ENCODE measurements at regions not wholly inside any gene's neighbourhood (a gene's known extent, or its start where the extent isn't known, plus 50 kb on each side); places are given as distances from the start of the nearest gene placed in this dataset.

DNA sequence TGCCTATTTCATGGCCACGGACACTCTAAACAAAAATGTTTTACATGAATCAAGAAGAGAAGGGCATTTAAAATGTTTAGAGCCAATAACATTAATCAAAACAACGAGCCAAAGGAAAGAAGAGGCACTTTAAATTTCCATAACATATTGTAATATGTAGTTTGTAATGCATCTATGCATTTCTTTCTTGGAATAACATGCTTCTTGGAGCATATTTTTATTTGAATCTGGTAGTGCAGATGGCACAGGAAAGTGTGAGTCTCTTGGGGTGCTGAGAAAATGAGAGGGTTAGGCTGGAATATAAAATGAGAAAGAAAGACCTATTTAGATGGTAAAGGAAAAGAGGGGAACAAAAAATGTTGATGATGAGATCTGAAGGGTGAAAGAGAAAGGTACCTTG is 305.4 kb downstream of the BTBD3 start:
- Histone ChIP-seq H3K36me3 (no peaks in the 10 kb centered on the region), H3K9me3 (no peaks in the 10 kb centered on the region), H3K27me3 (replicated peaks in 1 of 7) (no peaks in the 10 kb centered on the region), H3K4me1 (no peaks in the 10 kb centered on the region), H3K27ac (no peak overlapping the region), H3K4me3 (no peak overlapping the region)
- intact Hi-C loops (cut with DNase I; ENCODE audit: low total_unique reads) = no loop called here
- WGBS, 5 donors = 53 to 70% (median 64%) methylated on average over 2 of the region's 2 CpGs
- no peak for DNase-seq
- TF ChIP-seq POLR2AphosphoS5 (IDR thresholded peaks at IDR 0.05) = no peak
- TF ChIP-seq, protein P1, sequence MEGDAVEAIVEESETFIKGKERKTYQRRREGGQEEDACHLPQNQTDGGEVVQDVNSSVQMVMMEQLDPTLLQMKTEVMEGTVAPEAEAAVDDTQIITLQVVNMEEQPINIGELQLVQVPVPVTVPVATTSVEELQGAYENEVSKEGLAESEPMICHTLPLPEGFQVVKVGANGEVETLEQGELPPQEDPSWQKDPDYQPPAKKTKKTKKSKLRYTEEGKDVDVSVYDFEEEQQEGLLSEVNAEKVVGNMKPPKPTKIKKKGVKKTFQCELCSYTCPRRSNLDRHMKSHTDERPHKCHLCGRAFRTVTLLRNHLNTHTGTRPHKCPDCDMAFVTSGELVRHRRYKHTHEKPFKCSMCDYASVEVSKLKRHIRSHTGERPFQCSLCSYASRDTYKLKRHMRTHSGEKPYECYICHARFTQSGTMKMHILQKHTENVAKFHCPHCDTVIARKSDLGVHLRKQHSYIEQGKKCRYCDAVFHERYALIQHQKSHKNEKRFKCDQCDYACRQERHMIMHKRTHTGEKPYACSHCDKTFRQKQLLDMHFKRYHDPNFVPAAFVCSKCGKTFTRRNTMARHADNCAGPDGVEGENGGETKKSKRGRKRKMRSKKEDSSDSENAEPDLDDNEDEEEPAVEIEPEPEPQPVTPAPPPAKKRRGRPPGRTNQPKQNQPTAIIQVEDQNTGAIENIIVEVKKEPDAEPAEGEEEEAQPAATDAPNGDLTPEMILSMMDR (IDR thresholded peaks at IDR 0.05 in 8 of 11, conservative IDR thresholded peaks at IDR 0.05 in 3 of 11) = no peak
- TF ChIP-seq POLR2A (IDR thresholded peaks at IDR 0.05) = no peak

DNA sequence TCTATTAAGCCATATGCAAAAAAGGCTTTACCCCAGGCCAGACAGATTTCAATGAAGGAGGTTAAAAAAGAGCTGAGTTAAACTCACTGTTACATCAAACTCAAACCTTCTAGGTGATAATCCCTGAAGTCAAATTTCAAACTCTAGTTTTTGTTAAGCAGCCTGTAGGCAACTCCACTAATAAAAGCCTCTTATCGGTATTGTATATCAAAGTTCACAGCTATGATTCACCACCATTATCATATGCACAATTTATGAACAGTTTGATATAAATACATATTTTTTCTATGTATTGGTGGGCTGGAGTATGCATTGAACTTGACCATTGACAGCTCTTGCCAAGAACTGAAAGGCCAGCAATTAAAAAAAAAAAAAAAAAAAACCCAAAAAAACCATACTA is 308.2 kb downstream of the BTBD3 start:
- TF ChIP-seq POLR2AphosphoS5 (IDR thresholded peaks at IDR 0.05) = no peak
- TF ChIP-seq, protein P1 (IDR thresholded peaks at IDR 0.05 in 8 of 11, conservative IDR thresholded peaks at IDR 0.05 in 3 of 11) = no peak
- no peak for TF ChIP-seq POLR2A (IDR thresholded peaks at IDR 0.05)
- Histone ChIP-seq H3K27ac (no peak overlapping the region), H3K9me3 (no peaks in the 10 kb centered on the region), H3K4me3 (no peak overlapping the region), H3K27me3 (replicated peaks in 1 of 7) (no peaks in the 10 kb centered on the region), H3K4me1 (no peaks in the 10 kb centered on the region), H3K36me3 (no peaks in the 10 kb centered on the region)
- WGBS, 5 donors = 83 to 100% (median 97%) methylated on average over 1 of the region's 1 CpG
- no peak for DNase-seq
- intact Hi-C loops (cut with DNase I; ENCODE audit: low total_unique reads) = no loop called here

- Histone ChIP-seq H3K9me3 (no peaks in the 10 kb centered on the region), H3K27me3 (replicated peaks in 1 of 7) (no peaks in the 10 kb centered on the region), H3K36me3 (no peaks in the 10 kb centered on the region), H3K27ac (no peak overlapping the region), H3K4me3 (no peak overlapping the region), H3K4me1 (no peaks in the 10 kb centered on the region)
- no peak for DNase-seq
- TF ChIP-seq POLR2A (IDR thresholded peaks at IDR 0.05) = no peak
- no peak for TF ChIP-seq POLR2AphosphoS5 (IDR thresholded peaks at IDR 0.05)
- TF ChIP-seq, protein P1 (IDR thresholded peaks at IDR 0.05 in 8 of 11, conservative IDR thresholded peaks at IDR 0.05 in 3 of 11) = no peak
- intact Hi-C loops (cut with DNase I; ENCODE audit: low total_unique reads) = no loop called here
These were observed 312.2 kb downstream of the BTBD3 start for GRCh38 chr20:12229891-12230290.

DNA sequence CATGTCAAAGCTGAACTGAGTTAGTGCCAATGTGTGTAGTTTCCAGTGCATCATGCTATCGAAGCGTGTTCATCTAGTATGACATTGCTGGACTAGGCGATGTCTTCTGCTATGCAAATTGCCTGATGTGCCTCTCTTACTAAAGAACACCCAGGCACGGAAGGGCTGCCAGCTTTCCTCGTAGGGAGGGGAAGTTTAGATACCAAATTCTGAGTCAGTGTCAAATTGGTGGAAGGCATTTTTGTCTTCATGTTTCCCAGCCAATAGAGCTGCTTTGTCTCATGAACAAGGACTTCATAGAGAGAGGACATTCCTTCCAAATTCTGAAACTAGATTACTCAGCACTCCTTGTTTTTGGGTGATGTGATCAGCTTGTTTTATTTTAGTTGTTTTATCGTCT is 320.1 kb downstream of the BTBD3 start:
- Histone ChIP-seq H3K27ac (no peak overlapping the region), H3K27me3 (replicated peaks in 1 of 7) (no peaks in the 10 kb centered on the region), H3K4me1 (no peaks in the 10 kb centered on the region), H3K9me3 (no peaks in the 10 kb centered on the region), H3K4me3 (no peak overlapping the region), H3K36me3 (no peaks in the 10 kb centered on the region)
- DNase-seq = no peak
- TF ChIP-seq POLR2AphosphoS5 (IDR thresholded peaks at IDR 0.05) (no peak), POLR2A (IDR thresholded peaks at IDR 0.05) (no peak)
- TF ChIP-seq, protein P1 (IDR thresholded peaks at IDR 0.05 in 8 of 11, conservative IDR thresholded peaks at IDR 0.05 in 3 of 11) = no peak
- intact Hi-C loops (cut with DNase I; ENCODE audit: low total_unique reads) = no loop called here
- WGBS, 5 donors = 76 to 87% (median 80%) methylated on average over 6 of the region's 6 CpGs
